ENCODE measurements at regions not wholly inside any gene's neighbourhood (a gene's known extent, or its start where the extent isn't known, plus 50 kb on each side); places are given as distances from the start of the nearest gene placed in this dataset.

- H3K4me2 ChIP-seq (ENCODE audit: low read depth, low read length) = no peak overlapping the region
- intact Hi-C loops (cut with micrococcal nuclease; ENCODE audit: unreplicated experiment) = no loop called here
- WGBS (ENCODE audit: low lambda C conversion rate) = 27% methylated on average over 5 of the region's 5 CpGs
- ChIA-PET POLR2A (no interaction called here), CTCF (ENCODE audit: low intra/inter-chr PET ratio, low total read pairs) (no interaction called here)
- H4K20me1 ChIP-seq (ENCODE audit: insufficient read depth, low read length) = no peaks in the 10 kb centered on the region
- H2AFZ ChIP-seq (ENCODE audit: low read length) = no peak overlapping the region
- DNase-seq (ENCODE audit: low spot score) (no peak), ATAC-seq (no peak), FAIRE-seq (no peak)
- H3K27ac ChIP-seq (ENCODE audit: extremely low read length, insufficient read depth, low read length) = no peak overlapping the region
- H3K27me3 ChIP-seq (ENCODE audit: control insufficient read depth in 1 of 2, insufficient read depth in 2 of 2, low read length in 2 of 2) = peaks cover 0 to 3% of the 10 kb centered on the region in 2 experiments; a peak in 1 of 5 replicates
- no peak overlapping the region for H3K4me3 ChIP-seq (replicated peaks in 1 of 3; ENCODE audit: insufficient read depth in 1 of 3, low read depth in 2 of 3, low read length in 3 of 3)
- no TSS peak for BruUV-seq (replicated peaks)
- H3K36me3 ChIP-seq (replicated peaks in 1 of 2; ENCODE audit: control insufficient read depth in 1 of 2, insufficient read depth in 2 of 2, low read length in 2 of 2) = no peaks in the 10 kb centered on the region
- H3K4me1 ChIP-seq (ENCODE audit: insufficient read depth, low read length) = no peaks in the 10 kb centered on the region
- H3K9me3 ChIP-seq (ENCODE audit: low read length) = no peaks in the 10 kb centered on the region
- in situ Hi-C loops (cut with HindIII; ENCODE audit: extremely low pct_ligation_motif_present, low pct_unique_long_range_greater_than_20kb) = no loop called here
- no peak overlapping the region for H3K9ac ChIP-seq (ENCODE audit: insufficient read depth, low read depth, low read length)
- H3K79me2 ChIP-seq (ENCODE audit: insufficient read depth, low read length) = no peaks in the 10 kb centered on the region
- no peak for TF ChIP-seq IKZF5 (CRISPR knock-in tag; IDR thresholded peaks at IDR 0.05)
- no peak for TF ChIP-seq ZNF724P (CRISPR knock-in tag; IDR thresholded peaks at IDR 0.05; ENCODE audit: borderline replicate concordance)
- no peak for TF ChIP-seq TBP (CRISPR knock-in tag; IDR thresholded peaks at IDR 0.05)
- TF ChIP-seq ZMYM3 (CRISPR knock-in tag; IDR thresholded peaks at IDR 0.05) = no peak
- TF ChIP-seq REXO4 (CRISPR knock-in tag; IDR thresholded peaks at IDR 0.05; ENCODE audit: borderline replicate concordance) = no peak
- no peak for TF ChIP-seq JARID2 (CRISPR knock-in tag; IDR thresholded peaks at IDR 0.05; ENCODE audit: insufficient replicate concordance)
- TF ChIP-seq ZNF44 (CRISPR knock-in tag; IDR thresholded peaks at IDR 0.05) = no peak
- no peak for TF ChIP-seq CREBL2 (CRISPR knock-in tag; IDR thresholded peaks at IDR 0.05; ENCODE audit: borderline replicate concordance)
- TF ChIP-seq HNRNPL (IDR thresholded peaks at IDR 0.05; ENCODE audit: low read depth, low read length) = no peak
- no peak for TF ChIP-seq RAD51 (IDR thresholded peaks at IDR 0.05; ENCODE audit: borderline replicate concordance)
- TF ChIP-seq ARID2 (CRISPR knock-in tag; IDR thresholded peaks at IDR 0.05; ENCODE audit: borderline replicate concordance) = no peak
- no peak for TF ChIP-seq BORCS8-MEF2B (CRISPR knock-in tag; IDR thresholded peaks at IDR 0.05)
- no peak for TF ChIP-seq RNF2 (conservative IDR thresholded peaks at IDR 0.05; ENCODE audit: low read depth)
- TF ChIP-seq ZNF235 (CRISPR knock-in tag; IDR thresholded peaks at IDR 0.05; ENCODE audit: borderline replicate concordance) = no peak
- TF ChIP-seq ETV6 (CRISPR knock-in tag; conservative IDR thresholded peaks at IDR 0.05) = no peak
- no peak for TF ChIP-seq ZNF33B (CRISPR knock-in tag; IDR thresholded peaks at IDR 0.05)
These were observed 186.2 kb upstream of the RASGRP1 start for GRCh38 chr15:38750786-38751185.
